ENCODE measurements at regions not wholly inside any gene's neighbourhood (a gene's known extent, or its start where the extent isn't known, plus 50 kb on each side); places are given as distances from the start of the nearest gene placed in this dataset.

- H3K4me1 ChIP-seq (ENCODE audit: low read length) = no peaks in the 10 kb centered on the region
- H3K79me2 ChIP-seq (ENCODE audit: low read length) = no peaks in the 10 kb centered on the region
- no peak overlapping the region for H3K27ac ChIP-seq (ENCODE audit: low read length)
- H3K36me3 ChIP-seq (replicated peaks; ENCODE audit: low read depth, low read length) = no peaks in the 10 kb centered on the region
- H4K20me1 ChIP-seq (ENCODE audit: insufficient read depth, low read length) = no peaks in the 10 kb centered on the region
- H3K4me2 ChIP-seq (ENCODE audit: low read length) = no peak overlapping the region
- no peak for TF ChIP-seq CTCF (IDR thresholded peaks at IDR 0.05; ENCODE audit: low read depth, low read length)
- TF ChIP-seq EZH2phosphoT487 (IDR thresholded peaks at IDR 0.05; ENCODE audit: low read depth) = no peak
- H3K4me3 ChIP-seq (ENCODE audit: low read length) = no peak overlapping the region
- H3K27me3 ChIP-seq (ENCODE audit: low read depth, low read length) = peaks cover 39% of the 10 kb centered on the region
- H3K9me3 ChIP-seq (ENCODE audit: insufficient read depth, low read length) = no peaks in the 10 kb centered on the region
- no peak overlapping the region for H3K9ac ChIP-seq (ENCODE audit: low read length)
- no peak overlapping the region for H2AFZ ChIP-seq (ENCODE audit: low read depth, low read length)
Observed at GRCh38 chr11:69942333-69942820, 123.2 kb upstream of the FGF3 start.

- TF ChIP-seq EZH2phosphoT487 (IDR thresholded peaks at IDR 0.05; ENCODE audit: low read depth) (no peak), CTCF (IDR thresholded peaks at IDR 0.05; ENCODE audit: low read depth, low read length) (peak; percentile 16)
- Histone ChIP-seq H3K4me2 (ENCODE audit: low read length) (no peak overlapping the region), H3K27ac (ENCODE audit: low read length) (no peak overlapping the region), H2AFZ (ENCODE audit: low read depth, low read length) (no peak overlapping the region), H3K36me3 (replicated peaks; ENCODE audit: low read depth, low read length) (no peaks in the 10 kb centered on the region), H3K4me3 (ENCODE audit: low read length) (no peak overlapping the region), H3K79me2 (ENCODE audit: low read length) (no peaks in the 10 kb centered on the region), H3K9me3 (ENCODE audit: insufficient read depth, low read length) (no peaks in the 10 kb centered on the region), H3K27me3 (ENCODE audit: low read depth, low read length) (peaks cover 39% of the 10 kb centered on the region), H3K4me1 (ENCODE audit: low read length) (no peaks in the 10 kb centered on the region), H3K9ac (ENCODE audit: low read length) (no peak overlapping the region), H4K20me1 (ENCODE audit: insufficient read depth, low read length) (no peaks in the 10 kb centered on the region)
Observed at GRCh38 chr11:69943066-69943465, 123.8 kb upstream of the FGF3 start.

GRCh38 chr11:69943506-69943905 is 124.3 kb upstream of the FGF3 start:
- no peaks in the 10 kb centered on the region for H3K9me3 ChIP-seq (ENCODE audit: insufficient read depth, low read length)
- TF ChIP-seq EZH2phosphoT487 (IDR thresholded peaks at IDR 0.05; ENCODE audit: low read depth) (no peak), CTCF (IDR thresholded peaks at IDR 0.05; ENCODE audit: low read depth, low read length) (no peak)
- no peaks in the 10 kb centered on the region for H3K4me1 ChIP-seq (ENCODE audit: low read length)
- no peak overlapping the region for H2AFZ ChIP-seq (ENCODE audit: low read depth, low read length)
- H4K20me1 ChIP-seq (ENCODE audit: insufficient read depth, low read length) = no peaks in the 10 kb centered on the region
- no peak overlapping the region for H3K27ac ChIP-seq (ENCODE audit: low read length)
- no peaks in the 10 kb centered on the region for H3K36me3 ChIP-seq (replicated peaks; ENCODE audit: low read depth, low read length)
- no peak overlapping the region for H3K4me2 ChIP-seq (ENCODE audit: low read length)
- H3K27me3 ChIP-seq (ENCODE audit: low read depth, low read length) = peaks cover 39% of the 10 kb centered on the region
- H3K4me3 ChIP-seq (ENCODE audit: low read length) = no peak overlapping the region
- H3K9ac ChIP-seq (ENCODE audit: low read length) = no peak overlapping the region
- H3K79me2 ChIP-seq (ENCODE audit: low read length) = no peaks in the 10 kb centered on the region

- Histone ChIP-seq H3K9me3 (ENCODE audit: insufficient read depth, low read length) (no peaks in the 10 kb centered on the region), H3K9ac (ENCODE audit: low read length) (no peak overlapping the region), H3K79me2 (ENCODE audit: low read length) (no peaks in the 10 kb centered on the region), H3K4me1 (ENCODE audit: low read length) (no peaks in the 10 kb centered on the region), H4K20me1 (ENCODE audit: insufficient read depth, low read length) (no peaks in the 10 kb centered on the region), H3K36me3 (replicated peaks; ENCODE audit: low read depth, low read length) (no peaks in the 10 kb centered on the region), H2AFZ (ENCODE audit: low read depth, low read length) (no peak overlapping the region), H3K27ac (ENCODE audit: low read length) (no peak overlapping the region), H3K4me2 (ENCODE audit: low read length) (no peak overlapping the region), H3K4me3 (ENCODE audit: low read length) (no peak overlapping the region), H3K27me3 (ENCODE audit: low read depth, low read length) (peaks cover 39% of the 10 kb centered on the region)
- no peak for TF ChIP-seq EZH2phosphoT487 (IDR thresholded peaks at IDR 0.05; ENCODE audit: low read depth)
- no peak for TF ChIP-seq CTCF (IDR thresholded peaks at IDR 0.05; ENCODE audit: low read depth, low read length)
Observed at GRCh38 chr11:69944146-69944795, 125.1 kb upstream of the FGF3 start.
